NCI-H1105 treated with DMSO at 0.1 percent for 48 hours (cell line): ENCODE measurements at regions not wholly inside any gene's neighbourhood (a gene's known extent, or its start where the extent isn't known, plus 50 kb on each side); places are given as distances from the start of the nearest gene placed in this dataset.
"Not testable (repeated sequence)": the region's sequence is repeated elsewhere in the genome, so short reads cannot be mapped to it uniquely, and the experiment has no call there.

Experiments used
- DNase-seq: peaks from one replicate; lab custom pipeline; 2025; lab: John Stamatoyannopoulos, UW

- DNase-seq, result no peak
These were observed 56.2 kb downstream of the TAF11L14 start for GRCh38 chr5:17690473-17690872.

DNA sequence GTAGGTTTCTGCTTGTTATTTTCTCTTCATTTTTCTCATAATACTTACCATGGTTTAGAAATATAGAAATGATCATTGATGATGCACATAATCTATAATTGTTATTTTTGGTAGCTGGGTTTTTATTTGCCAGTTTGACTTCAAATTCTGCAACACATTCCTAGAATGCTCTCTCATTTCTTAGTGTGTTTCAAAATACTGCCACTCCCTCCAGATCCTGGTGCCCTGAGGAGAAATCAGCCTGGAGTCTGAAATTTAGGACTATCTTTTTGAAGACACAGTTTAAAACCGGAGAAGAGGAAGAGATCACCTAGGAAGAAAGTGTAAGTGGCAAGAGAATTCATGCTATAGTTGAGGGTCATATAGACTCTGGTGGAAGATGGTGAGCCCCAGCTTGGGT, 57.5 kb downstream of the TAF11L14 start:
- no peak for DNase-seq

GRCh38 chr5:17694371-17694770, 60.1 kb downstream of the TAF11L14 start:
- no peak for DNase-seq

DNA sequence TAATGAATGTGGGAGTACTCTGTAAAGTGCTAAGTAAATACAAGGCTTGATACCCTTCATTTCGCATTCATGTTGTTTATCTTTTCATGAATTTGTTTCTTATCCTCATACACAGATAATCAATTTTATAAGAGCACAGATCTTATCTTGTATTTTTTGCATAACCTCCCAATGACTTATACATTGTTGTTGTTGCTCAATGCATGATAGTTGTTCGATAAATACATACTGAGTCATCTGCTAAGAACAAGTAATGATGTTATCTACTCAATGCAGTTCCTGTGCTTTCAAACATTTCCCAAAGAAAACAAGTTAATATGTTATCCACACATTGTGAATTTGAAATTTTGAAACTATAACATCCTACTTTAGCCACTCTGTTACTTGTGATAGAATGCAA, 60.7 kb downstream of the TAF11L14 start:
- DNase-seq, result no peak

GRCh38 chr5:17696627-17697026, 62.4 kb downstream of the TAF11L14 start:
- DNase-seq, result no peak

GRCh38 chr5:17697671-17698070, 63.4 kb downstream of the TAF11L14 start:
- DNase-seq, result no peak

DNA sequence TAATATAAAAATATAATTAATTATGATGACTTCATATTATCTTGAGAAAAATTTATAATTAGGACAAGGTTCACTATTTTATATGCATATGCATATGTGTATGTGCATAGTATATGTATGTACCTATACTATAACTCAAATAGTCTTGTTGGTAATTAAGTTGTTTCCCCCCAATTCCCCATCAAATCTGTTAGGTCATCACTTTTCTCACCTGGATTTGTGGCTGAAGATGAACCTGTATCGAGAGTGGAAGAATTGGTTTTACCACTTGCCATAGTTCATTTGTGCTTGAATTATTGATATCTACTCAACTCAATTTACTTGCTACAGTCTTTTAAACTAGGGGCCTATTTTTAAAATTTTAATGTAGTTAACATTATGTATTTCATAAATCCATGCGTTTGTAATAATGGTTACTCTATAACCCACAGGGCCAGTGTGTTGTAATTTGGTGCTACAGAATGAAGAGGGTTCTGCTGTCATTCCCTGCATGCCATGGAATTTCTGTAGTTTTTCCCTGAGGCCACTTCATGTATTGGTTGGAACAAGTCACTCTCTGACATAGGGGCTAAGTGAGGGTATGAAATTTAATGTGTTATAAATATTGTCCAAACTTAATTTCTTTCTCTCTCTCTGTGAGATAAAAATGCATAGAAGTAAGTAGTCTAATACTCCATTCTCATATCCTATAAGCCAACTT, 74.9 kb downstream of the TAF11L14 start:
- DNase-seq, result no peak

GRCh38 chr5:17713301-17713700, 79.0 kb downstream of the TAF11L14 start:
- no peak for DNase-seq

GRCh38 chr5:17714186-17714585, 79.9 kb downstream of the TAF11L14 start:
- DNase-seq, result no peak

DNA sequence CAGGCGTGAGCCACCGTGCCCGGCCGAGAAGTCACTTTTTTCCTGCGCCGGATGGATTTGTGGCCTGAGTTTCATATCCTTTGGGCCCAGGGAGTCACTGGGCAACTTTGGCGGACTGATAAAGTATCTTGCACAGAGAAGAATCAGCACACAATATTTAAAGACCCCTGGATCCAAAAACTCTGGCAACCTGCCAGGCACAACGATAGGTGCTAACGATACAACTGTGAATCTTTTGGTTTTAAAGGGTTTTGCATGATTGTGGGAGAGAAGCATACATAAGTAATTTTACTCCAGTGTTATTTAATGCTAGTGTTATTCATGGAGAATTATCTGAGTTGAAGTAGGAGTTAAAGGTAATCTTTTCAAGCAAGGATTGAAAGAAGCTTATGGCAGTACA, 85.3 kb downstream of the TAF11L14 start:
- DNase-seq, result no peak

DNA sequence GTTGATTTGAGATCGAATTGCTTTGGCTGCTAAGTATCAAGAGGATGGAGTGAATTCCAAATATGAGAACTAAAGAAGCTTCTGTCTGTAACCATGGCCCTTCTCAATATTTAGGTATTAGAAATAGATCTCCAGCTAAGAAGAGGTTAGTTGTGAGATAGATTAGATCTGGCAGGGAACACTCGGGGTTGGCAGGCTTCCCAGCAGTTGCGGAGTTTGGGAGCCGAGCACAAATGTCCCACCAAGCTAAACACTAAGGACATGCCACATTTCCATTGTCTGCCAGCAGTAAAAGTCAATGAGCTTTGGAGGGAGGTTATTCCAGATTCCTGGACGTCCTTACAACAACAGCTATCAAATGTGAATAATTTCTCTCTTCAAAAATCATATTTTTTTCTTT, 85.8 kb downstream of the TAF11L14 start:
- DNase-seq, result no peak

GRCh38 chr5:17723876-17724275, 89.6 kb downstream of the TAF11L14 start:
- no peak for DNase-seq

GRCh38 chr5:17727098-17727497, 92.8 kb downstream of the TAF11L14 start:
- DNase-seq, result no peak

DNA sequence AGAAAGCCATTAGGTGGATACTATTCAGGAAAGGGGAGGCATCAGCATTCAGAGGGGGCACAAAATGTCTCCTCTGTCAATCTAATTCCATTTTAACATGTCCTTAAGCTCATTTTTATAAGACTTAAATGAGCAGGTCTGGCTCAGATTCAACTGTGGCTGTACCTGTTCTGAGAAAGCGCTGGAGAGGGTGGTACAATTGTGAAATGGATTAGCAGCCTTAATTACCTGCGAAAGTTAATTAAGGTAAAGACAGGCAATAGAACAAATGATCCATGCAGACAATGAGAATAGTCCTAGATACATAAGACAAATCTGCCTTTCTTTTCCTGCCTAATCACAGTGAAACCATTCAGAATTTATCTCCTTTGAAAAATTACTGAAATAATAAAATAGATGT, 96.2 kb downstream of the TAF11L14 start:
- no peak for DNase-seq

DNA sequence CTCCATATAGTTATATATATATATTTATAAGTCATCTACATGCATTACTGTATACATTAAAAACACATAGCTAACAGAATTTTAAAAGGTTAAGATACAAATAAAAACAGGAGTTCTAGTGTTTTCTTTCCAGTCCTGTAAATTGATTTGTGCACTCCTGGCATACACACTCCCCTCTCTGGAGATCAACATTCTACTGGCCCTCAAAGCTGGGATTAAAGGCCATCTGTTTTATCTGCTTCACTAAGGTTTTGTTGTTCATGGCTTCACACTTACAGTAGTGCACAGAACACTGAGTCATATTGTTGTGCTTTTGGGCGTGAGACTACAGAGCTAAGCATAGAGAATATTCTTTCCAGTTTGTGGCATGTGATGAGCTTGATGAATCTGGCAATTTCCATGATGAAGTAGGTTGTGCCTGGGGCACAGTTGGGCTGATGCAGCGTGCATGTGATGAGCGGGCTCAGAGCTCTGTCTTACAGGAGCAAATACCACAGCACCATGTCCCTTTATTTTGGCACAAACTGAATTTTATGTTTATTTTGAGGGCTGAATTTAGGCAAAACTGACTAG, 98.2 kb downstream of the TAF11L14 start:
- no peak for DNase-seq

DNA sequence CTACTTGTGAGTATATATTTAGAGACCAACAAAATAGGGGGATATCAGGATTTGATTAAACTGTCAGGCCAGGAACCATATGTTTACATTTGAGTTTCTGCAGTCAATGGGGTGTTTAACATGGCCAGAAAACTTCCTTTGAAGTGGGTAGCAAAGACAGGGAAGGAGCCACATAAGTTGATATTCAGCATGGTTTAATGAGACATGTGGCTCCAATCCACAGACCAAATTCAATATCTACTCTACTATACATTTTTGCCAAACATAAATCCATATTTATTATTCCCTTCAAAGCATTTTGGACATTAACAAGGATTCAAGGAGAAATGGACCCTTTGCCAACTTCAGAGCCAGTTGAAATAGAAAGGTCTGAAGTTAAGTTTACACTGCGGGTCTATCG, 99.8 kb downstream of the TAF11L14 start:
- no peak for DNase-seq

GRCh38 chr5:17735761-17736160, 101.5 kb downstream of the TAF11L14 start:
- no peak for DNase-seq

DNA sequence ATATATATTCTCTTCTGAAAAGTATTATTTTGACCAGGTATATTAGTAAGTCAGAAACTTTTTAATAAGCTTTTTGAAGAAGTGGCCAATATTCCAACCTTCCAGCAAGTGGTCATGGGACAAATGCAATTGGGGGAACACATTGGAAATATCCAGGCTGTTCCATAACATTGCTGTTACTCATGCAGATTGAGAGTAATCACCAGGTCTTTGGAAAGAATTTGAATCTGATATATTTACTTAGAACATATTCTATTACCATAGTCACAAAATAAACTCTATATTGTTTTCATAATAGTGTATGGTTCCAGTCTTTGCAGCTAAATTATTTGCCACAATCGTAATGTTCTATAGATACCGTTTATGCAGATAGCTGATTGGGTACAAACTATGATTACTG, 102.8 kb downstream of the TAF11L14 start:
- DNase-seq, result no peak

- no peak for DNase-seq
These were observed 104.2 kb downstream of the TAF11L14 start for GRCh38 chr5:17738446-17738845.

DNA sequence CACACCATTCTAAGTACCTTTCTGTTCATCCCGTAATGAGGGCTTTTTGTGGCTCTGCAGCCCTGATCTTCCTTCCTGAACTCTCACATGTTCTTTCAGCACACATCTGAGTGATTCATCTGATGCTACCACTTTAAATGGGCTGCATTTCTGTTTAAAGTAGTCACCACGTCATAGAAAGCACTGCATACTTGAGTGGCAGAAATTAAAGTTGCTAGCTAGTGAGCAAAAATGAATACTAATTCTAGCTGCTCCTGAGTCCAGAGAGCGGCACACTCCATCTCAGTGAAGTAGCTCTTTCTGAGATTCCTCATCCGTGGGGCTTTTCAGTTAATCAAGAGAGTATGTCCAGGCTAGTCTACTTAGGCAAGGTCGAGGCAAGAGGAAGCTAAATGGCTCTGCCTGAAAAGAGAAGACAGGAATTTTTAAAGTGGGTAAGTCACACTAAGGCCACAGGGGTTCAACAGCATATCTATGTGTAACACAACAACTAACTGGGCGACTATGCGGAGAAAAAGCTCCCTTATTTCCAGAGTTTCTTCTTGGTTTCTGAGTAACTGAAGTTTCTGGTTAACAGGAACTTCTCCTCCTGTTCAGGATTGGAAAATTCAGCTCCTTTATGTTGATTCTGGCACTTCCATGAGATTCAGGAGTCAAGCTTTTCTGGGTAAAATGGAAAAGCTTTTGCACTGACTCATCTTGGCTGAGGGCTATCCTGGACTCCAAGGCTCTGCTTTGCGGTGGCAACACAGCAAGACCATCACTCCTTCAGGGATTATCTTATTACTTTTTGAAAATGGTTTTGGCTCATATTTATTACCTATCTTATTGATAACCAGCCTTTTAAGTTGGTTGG, 109.5 kb downstream of the TAF11L14 start:
- DNase-seq, result no peak

GRCh38 chr5:17748201-17748600, 113.9 kb downstream of the TAF11L14 start:
- DNase-seq, result no peak

GRCh38 chr5:17748941-17749340, 114.7 kb downstream of the TAF11L14 start:
- no peak for DNase-seq

- not testable (repeated sequence) for DNase-seq
These were observed 121.1 kb downstream of the TAF11L14 start for GRCh38 chr5:17755406-17755805.
